Immature natural killer cell (primary cell): ENCODE measurements at regions not wholly inside any gene's neighbourhood (a gene's known extent, or its start where the extent isn't known, plus 50 kb on each side); places are given as distances from the start of the nearest gene placed in this dataset.
"Not testable (repeated sequence)": the region's sequence is repeated elsewhere in the genome, so short reads cannot be mapped to it uniquely, and the experiment has no call there.

ENCODE experiments used
- DNase-seq, 3 donors: peaks; one replicate each; pipeline ENCODE4 v3.0.0; 2022; ENCODE audit warnings: mixed read lengths in 1 of 3
- H3K27ac Mint-ChIP-seq, 6 donors: one replicate each; pipeline ENCODE4 v1.8.0; 2020; ENCODE audit warnings: mixed read lengths in 6 of 6, mild to moderate bottlenecking in 5 of 6, inconsistent platforms in 4 of 6, moderate library complexity in 3 of 6
- H3K27me3 Mint-ChIP-seq, 3 donors: one replicate each; pipeline ENCODE4 v1.8.0; 2020 to 2021; ENCODE audit warnings: low read depth in 3 of 3, mild to moderate bottlenecking in 3 of 3, mixed read lengths in 3 of 3, moderate library complexity in 3 of 3, inconsistent platforms in 1 of 3
- H3K36me3 Mint-ChIP-seq, 3 donors: one replicate each; pipeline ENCODE4 v1.8.0; 2020; ENCODE audit warnings: mixed read lengths in 3 of 3, inconsistent platforms in 2 of 3, mild to moderate bottlenecking in 2 of 3
- H3K4me1 Mint-ChIP-seq, 2 donors: one replicate each; pipeline ENCODE4 v1.8.0; 2020; ENCODE audit warnings: inconsistent platforms in 2 of 2, mild to moderate bottlenecking in 2 of 2, mixed read lengths in 2 of 2, moderate library complexity in 1 of 2
- H3K4me3 Mint-ChIP-seq, 5 donors: one replicate each; pipeline ENCODE4 v1.8.0; 2020; ENCODE audit warnings: mild to moderate bottlenecking in 5 of 5, mixed read lengths in 5 of 5, inconsistent platforms in 3 of 5, moderate library complexity in 3 of 5
- H3K9me3 Mint-ChIP-seq, 6 donors: one replicate each; pipeline ENCODE4 v1.8.0; 2020; ENCODE audit warnings: mild to moderate bottlenecking in 6 of 6, mixed read lengths in 6 of 6, inconsistent platforms in 4 of 6, moderate library complexity in 3 of 6

- H3K4me3 Mint-ChIP-seq, H3K36me3 Mint-ChIP-seq, H3K27ac Mint-ChIP-seq, H3K27me3 Mint-ChIP-seq, H3K4me1 Mint-ChIP-seq, H3K9me3 Mint-ChIP-seq, DNase-seq: not testable (repeated sequence)
These were observed 96.4 kb upstream of the NBPF19 start for GRCh38 chr1:149378462-149378861.

GRCh38 chr1:149390173-149390926 lies 84.5 kb upstream of the NBPF19 start:
- H3K4me1 Mint-ChIP-seq, result peaks cover 8 to 18% of the 10 kb centered on the region in 2 donors
- not testable (repeated sequence) for H3K36me3 Mint-ChIP-seq
- H3K27ac Mint-ChIP-seq, result peak overlapping the region in 5 of 6 donors; percentile 55 to 89 (median 74)

GRCh38 chr1:149390931-149391330 lies 83.9 kb upstream of the NBPF19 start:
- Mint-ChIP-seq H3K4me1 (peaks cover 8 to 18% of the 10 kb centered on the region in 2 donors), H3K4me3 (peak overlapping the region in 2 of 5 donors; percentile 63 to 86)
- H3K27ac Mint-ChIP-seq, H3K9me3 Mint-ChIP-seq, H3K27me3 Mint-ChIP-seq, H3K36me3 Mint-ChIP-seq, DNase-seq: not testable (repeated sequence)

More at GRCh38 chr1:149390173-149390926, 84.5 kb upstream of the NBPF19 start:
- H3K4me3 Mint-ChIP-seq, result peak overlapping the region; percentile 83 to 86 (median 85)
- DNase-seq, result peak; percentile 69 to 78 (median 74)
- not testable (repeated sequence) for H3K27me3 Mint-ChIP-seq, H3K9me3 Mint-ChIP-seq

- H3K4me3 Mint-ChIP-seq, DNase-seq, H3K9me3 Mint-ChIP-seq, H3K36me3 Mint-ChIP-seq, H3K27me3 Mint-ChIP-seq, H3K27ac Mint-ChIP-seq: not testable (repeated sequence)
- H3K4me1 Mint-ChIP-seq, result peaks cover 15 to 28% of the 10 kb centered on the region in 2 donors
These were observed 79.0 kb upstream of the NBPF19 start for GRCh38 chr1:149395802-149396201.

GRCh38 chr1:149398527-149398926 lies 76.3 kb upstream of the NBPF19 start:
- not testable (repeated sequence) for H3K27me3 Mint-ChIP-seq, H3K9me3 Mint-ChIP-seq, DNase-seq, H3K36me3 Mint-ChIP-seq
- H3K4me3 Mint-ChIP-seq, result peak overlapping the region in 3 of 5 donors; percentile 46 to 50 (median 49)
- peak overlapping the region in 2 of 6 donors; percentile 56 to 58 for H3K27ac Mint-ChIP-seq
- H3K4me1 Mint-ChIP-seq, result peaks cover 11 to 20% of the 10 kb centered on the region in 2 donors

- not testable (repeated sequence) for H3K4me3 Mint-ChIP-seq
These were observed 66.4 kb upstream of the NBPF19 start for GRCh38 chr1:149408404-149408803.

GRCh38 chr1:149415373-149415772 lies 59.5 kb upstream of the NBPF19 start:
- H3K9me3 Mint-ChIP-seq, H3K4me1 Mint-ChIP-seq, H3K4me3 Mint-ChIP-seq, H3K27me3 Mint-ChIP-seq, H3K36me3 Mint-ChIP-seq, H3K27ac Mint-ChIP-seq, DNase-seq: not testable (repeated sequence)

More at GRCh38 chr1:149408404-149408803, 66.4 kb upstream of the NBPF19 start:
- not testable (repeated sequence) for DNase-seq, H3K9me3 Mint-ChIP-seq, H3K27me3 Mint-ChIP-seq, H3K36me3 Mint-ChIP-seq, H3K4me1 Mint-ChIP-seq, H3K27ac Mint-ChIP-seq

GRCh38 chr1:149418782-149419181 lies 56.1 kb upstream of the NBPF19 start:
- Mint-ChIP-seq H3K4me3 (peak overlapping the region in 1 of 5 donors; percentile 18), H3K27ac (peak overlapping the region in 1 of 6 donors; percentile 75)
- not testable (repeated sequence) for H3K27me3 Mint-ChIP-seq, H3K36me3 Mint-ChIP-seq, H3K4me1 Mint-ChIP-seq, DNase-seq, H3K9me3 Mint-ChIP-seq

GRCh38 chr1:149423122-149423521 lies 51.7 kb upstream of the NBPF19 start:
- H3K27me3 Mint-ChIP-seq, H3K27ac Mint-ChIP-seq, H3K4me3 Mint-ChIP-seq, H3K4me1 Mint-ChIP-seq, H3K9me3 Mint-ChIP-seq, H3K36me3 Mint-ChIP-seq, DNase-seq: not testable (repeated sequence)
